ENCODE measurements at regions not wholly inside any gene's neighbourhood (a gene's known extent, or its start where the extent isn't known, plus 50 kb on each side); places are given as distances from the start of the nearest gene placed in this dataset.

- H3K9ac ChIP-seq (ENCODE audit: low read depth in 1 of 2, low read length in 2 of 2): no peak overlapping the region
- H3K27ac ChIP-seq (ENCODE audit: low read depth in 1 of 2, low read length in 2 of 2): no peak overlapping the region
- H3K36me3 ChIP-seq (ENCODE audit: control insufficient read depth in 4 of 4, insufficient read depth in 3 of 4, low read depth in 1 of 4, low read length in 3 of 4): no peaks in the 10 kb centered on the region
- H3K4me1 ChIP-seq (ENCODE audit: control insufficient read depth in 4 of 4, insufficient read depth in 4 of 4, low read length in 3 of 4): no peaks in the 10 kb centered on the region
- no peak for DNase-seq (ENCODE audit: low spot score)
- TF ChIP-seq YY1 (IDR thresholded peaks at IDR 0.05) (no peak), FOXA1 (IDR thresholded peaks at IDR 0.05) (no peak), NR2F2 (IDR thresholded peaks at IDR 0.05) (no peak), HNF4G (IDR thresholded peaks at IDR 0.05) (no peak)
- H3K9me3 ChIP-seq (ENCODE audit: control insufficient read depth in 4 of 4, low read length in 3 of 4): peaks cover 0 to 10% (median 3%) of the 10 kb centered on the region in 4 donors
- 82% methylated on average over 3 of the region's 3 CpGs for WGBS
- H3K4me3 ChIP-seq (ENCODE audit: low read depth in 1 of 3, low read length in 3 of 3): no peak overlapping the region
- peaks cover 0 to 5% (median 0%) of the 10 kb centered on the region in 4 donors for H3K27me3 ChIP-seq (ENCODE audit: control insufficient read depth in 4 of 4, insufficient read depth in 4 of 4, low read length in 3 of 4)
Measured at GRCh38 chr10:8245814-8246142, 191.3 kb downstream of the GATA3 start.

GRCh38 chr10:8246548-8246947, 192.1 kb downstream of the GATA3 start:
- no peak overlapping the region for H3K9ac ChIP-seq (ENCODE audit: low read depth in 1 of 2, low read length in 2 of 2)
- TF ChIP-seq CTCF (IDR thresholded peaks at IDR 0.05; ENCODE audit: low read depth, low read length, missing input control): no peak
- H3K9me3 ChIP-seq (ENCODE audit: control insufficient read depth in 4 of 4, low read length in 3 of 4): peaks cover 0 to 10% (median 3%) of the 10 kb centered on the region in 4 donors
- no peak overlapping the region for H3K4me3 ChIP-seq (ENCODE audit: low read depth in 1 of 3, low read length in 3 of 3)
- no peaks in the 10 kb centered on the region for H3K36me3 ChIP-seq (ENCODE audit: control insufficient read depth in 4 of 4, insufficient read depth in 3 of 4, low read depth in 1 of 4, low read length in 3 of 4)
- H3K4me1 ChIP-seq (ENCODE audit: control insufficient read depth in 4 of 4, insufficient read depth in 4 of 4, low read length in 3 of 4): no peaks in the 10 kb centered on the region
- no peak overlapping the region for H3K27ac ChIP-seq (ENCODE audit: low read depth in 1 of 2, low read length in 2 of 2)
- WGBS: 78% methylated on average over 2 of the region's 2 CpGs
- no peak for DNase-seq (ENCODE audit: low spot score)
- peaks cover 0 to 2% (median 0%) of the 10 kb centered on the region in 4 donors for H3K27me3 ChIP-seq (ENCODE audit: control insufficient read depth in 4 of 4, insufficient read depth in 4 of 4, low read length in 3 of 4)

- no peak overlapping the region for H3K9ac ChIP-seq (ENCODE audit: low read depth in 1 of 2, low read length in 2 of 2)
- no peak for DNase-seq (ENCODE audit: low spot score)
- peaks cover 0 to 10% (median 3%) of the 10 kb centered on the region in 4 donors for H3K9me3 ChIP-seq (ENCODE audit: control insufficient read depth in 4 of 4, low read length in 3 of 4)
- no peaks in the 10 kb centered on the region for H3K36me3 ChIP-seq (ENCODE audit: control insufficient read depth in 4 of 4, insufficient read depth in 3 of 4, low read depth in 1 of 4, low read length in 3 of 4)
- peaks cover 0 to 2% (median 0%) of the 10 kb centered on the region in 4 donors for H3K27me3 ChIP-seq (ENCODE audit: control insufficient read depth in 4 of 4, insufficient read depth in 4 of 4, low read length in 3 of 4)
- 95% methylated on average over 2 of the region's 2 CpGs for WGBS
- TF ChIP-seq TAF1 (conservative IDR thresholded peaks at IDR 0.05) (no peak), GABPA (IDR thresholded peaks at IDR 0.05 in 1 of 2, conservative IDR thresholded peaks at IDR 0.05 in 1 of 2) (no peak), SP1 (IDR thresholded peaks at IDR 0.05) (no peak), ATF3 (IDR thresholded peaks at IDR 0.05) (no peak), JUND (IDR thresholded peaks at IDR 0.05) (no peak), MAX (IDR thresholded peaks at IDR 0.05) (no peak), RAD21 (IDR thresholded peaks at IDR 0.05) (no peak), REST (IDR thresholded peaks at IDR 0.05) (no peak), FOXA2 (IDR thresholded peaks at IDR 0.05) (no peak)
- no peak overlapping the region for H3K27ac ChIP-seq (ENCODE audit: low read depth in 1 of 2, low read length in 2 of 2)
- H3K4me1 ChIP-seq (ENCODE audit: control insufficient read depth in 4 of 4, insufficient read depth in 4 of 4, low read length in 3 of 4): no peaks in the 10 kb centered on the region
- no peak overlapping the region for H3K4me3 ChIP-seq (ENCODE audit: low read depth in 1 of 3, low read length in 3 of 3)
Measured at GRCh38 chr10:8247191-8247590, 192.7 kb downstream of the GATA3 start.
